ENCODE measurements at regions not wholly inside any gene's neighbourhood (a gene's known extent, or its start where the extent isn't known, plus 50 kb on each side); places are given as distances from the start of the nearest gene placed in this dataset.

GRCh38 chr4:82049294-82049693, 324.5 kb downstream of the HNRNPD start:
- TF ChIP-seq EZH2 (IDR thresholded peaks at IDR 0.05; ENCODE audit: low read length) (no peak), CTCF (optimal IDR thresholded peaks at IDR 0.05 in 1 of 3, IDR thresholded peaks at IDR 0.05 in 1 of 3, conservative IDR thresholded peaks at IDR 0.05 in 1 of 3; ENCODE audit: extremely low read depth in 1 of 3, insufficient read depth in 2 of 3, low read length in 3 of 3) (no peak)

All from keratinocyte (primary cell).